OCI-LY3 (cell line): ENCODE measurements at regions not wholly inside any gene's neighbourhood (a gene's known extent, or its start where the extent isn't known, plus 50 kb on each side); places are given as distances from the start of the nearest gene placed in this dataset.

Source experiments
- H2AFZ ChIP-seq: fragments of 200-600, 300-600 bp; shearing (Covaris generic); 2 replicates; pipeline ENCODE4 v1.6.0; 2014; ENCODE audit warnings: antibody characterized with exemption, low read depth, low read length
- H3K27ac ChIP-seq: fragments of 200-600, 300-600 bp; sonication (generic); 2 replicates; pipeline ENCODE4 v1.5.1; 2014; ENCODE audit warnings: mild to moderate bottlenecking, low read length, moderate library complexity, mixed read lengths
- H3K27me3 ChIP-seq: fragments of 200-600, 300-600 bp; sonication (generic); 2 replicates; pipeline ENCODE4 v1.6.1; 2014; ENCODE audit warnings: low read depth, low read length, mixed read lengths
- H3K36me3 ChIP-seq: fragments of 200-600, 300-600 bp; sonication (generic); replicated peaks from 2 replicates; pipeline ENCODE3; 2014; ENCODE audit warnings: low read depth, low read length, mixed read lengths
- H3K4me1 ChIP-seq: fragments of 300-600, 200-600 bp; sonication (generic); 2 replicates; pipeline ENCODE4 v1.6.1; 2014; ENCODE audit warnings: low read length, mixed read lengths
- H3K4me2 ChIP-seq: fragments of 200-600, 300-600 bp; sonication (generic); 2 replicates; pipeline ENCODE4 v1.6.1; 2014; ENCODE audit warnings: low read length, mixed read lengths
- H3K4me3 ChIP-seq: fragments of 300-600, 200-600 bp; sonication (generic); 2 replicates; pipeline ENCODE4 v1.5.1; 2014; ENCODE audit warnings: antibody characterized with exemption, mild to moderate bottlenecking, low read length, moderate library complexity
- H3K79me2 ChIP-seq: fragments of 300-600, 200-600 bp; shearing (Covaris generic); 2 replicates; pipeline ENCODE4 v1.6.1; 2014; ENCODE audit warnings: mild to moderate bottlenecking, low read length, mixed read lengths
- H3K9ac ChIP-seq: fragments of 300-600, 200-600 bp; shearing (Covaris generic); 2 replicates; pipeline ENCODE4 v1.6.0; 2014; ENCODE audit warnings: mild to moderate bottlenecking, low read length, moderate library complexity
- H3K9me3 ChIP-seq: fragments of 200-600, 300-600 bp; shearing (Covaris generic); 2 replicates; pipeline ENCODE4 v1.6.1; 2014; ENCODE audit warnings: low read length, mixed read lengths; ENCODE audit not compliant: insufficient read depth
- H4K20me1 ChIP-seq: fragments of 200-600, 300-600 bp; sonication (generic); 2 replicates; pipeline ENCODE4 v1.6.1; 2016; ENCODE audit warnings: low read length, mixed read lengths; ENCODE audit not compliant: insufficient read depth
- CTCF ChIP-seq: fragments of 200-600, 300-600 bp; sonication (generic); IDR thresholded peaks from 2 replicates; pipeline ENCODE4 v1.5.1; 2014; ENCODE audit warnings: antibody characterized with exemption, low read length, low read depth
- EZH2phosphoT487 ChIP-seq: fragments of 200-600 bp; shearing (Covaris generic); IDR thresholded peaks from 2 replicates; pipeline ENCODE4 v1.6.1; 2018; ENCODE audit warnings: antibody characterized with exemption, mixed run types, low read depth

DNA sequence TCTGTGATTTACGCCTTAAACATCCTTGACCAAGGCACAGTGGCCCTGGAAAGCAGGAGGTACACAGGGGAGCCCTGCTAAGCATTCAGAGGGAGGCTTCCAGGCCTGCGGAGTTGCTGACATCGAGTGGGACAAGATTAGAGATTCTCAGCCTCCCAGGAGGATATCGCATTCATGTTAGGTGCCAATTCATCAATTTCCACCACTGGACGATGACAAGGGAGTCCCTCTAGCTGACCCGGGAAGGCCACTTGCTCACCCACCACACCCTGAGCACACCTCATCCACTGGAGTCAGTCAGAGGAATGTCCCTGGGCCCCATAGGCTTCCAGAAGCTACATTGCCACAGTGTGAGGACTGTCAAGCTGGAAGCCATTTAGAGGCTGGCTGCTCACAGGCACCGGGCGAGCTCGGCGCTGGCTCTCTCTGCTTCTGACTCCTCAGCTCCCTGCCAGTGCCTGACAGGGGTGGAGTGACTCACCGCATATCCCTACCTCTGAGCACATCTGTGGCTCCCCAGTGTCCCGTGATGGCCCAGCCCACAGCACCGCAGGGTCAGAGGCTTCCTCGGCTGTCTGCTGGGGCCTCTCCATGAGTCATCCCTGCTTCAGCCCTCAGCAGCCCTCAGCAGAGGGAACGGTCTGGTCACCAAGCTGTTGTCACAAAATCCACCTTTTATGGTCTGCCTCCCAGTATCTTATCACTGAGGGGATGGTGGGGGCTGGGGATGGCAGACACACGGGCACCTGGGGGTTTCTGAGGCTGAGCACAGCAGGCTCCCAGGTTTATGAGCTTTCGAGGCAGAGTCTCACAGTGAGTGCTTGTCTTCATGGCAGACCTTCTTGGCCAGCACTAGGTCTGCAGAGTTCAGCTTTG is 117.5 kb downstream of the ZNF608 start:
- Histone ChIP-seq H3K4me1 (peaks cover 21% of the 10 kb centered on the region), H3K4me2 (no peak overlapping the region), H3K27me3 (no peaks in the 10 kb centered on the region), H3K36me3 (no peaks in the 10 kb centered on the region), H3K4me3 (no peak overlapping the region), H3K9ac (no peak overlapping the region), H3K79me2 (no peaks in the 10 kb centered on the region), H2AFZ (no peak overlapping the region), H3K9me3 (no peaks in the 10 kb centered on the region), H3K27ac (no peak overlapping the region), H4K20me1 (no peaks in the 10 kb centered on the region)
- TF ChIP-seq CTCF (no peak), EZH2phosphoT487 (no peak)

GRCh38 chr5:124627815-124628595 is 118.4 kb downstream of the ZNF608 start:
- Histone ChIP-seq H3K4me2 (no peak overlapping the region), H3K4me1 (peaks cover 19% of the 10 kb centered on the region), H3K27ac (no peak overlapping the region), H3K36me3 (no peaks in the 10 kb centered on the region), H3K27me3 (no peaks in the 10 kb centered on the region), H3K79me2 (no peaks in the 10 kb centered on the region), H4K20me1 (no peaks in the 10 kb centered on the region), H3K4me3 (no peak overlapping the region), H3K9ac (no peak overlapping the region), H2AFZ (no peak overlapping the region), H3K9me3 (no peaks in the 10 kb centered on the region)
- TF ChIP-seq CTCF (no peak), EZH2phosphoT487 (no peak)

DNA sequence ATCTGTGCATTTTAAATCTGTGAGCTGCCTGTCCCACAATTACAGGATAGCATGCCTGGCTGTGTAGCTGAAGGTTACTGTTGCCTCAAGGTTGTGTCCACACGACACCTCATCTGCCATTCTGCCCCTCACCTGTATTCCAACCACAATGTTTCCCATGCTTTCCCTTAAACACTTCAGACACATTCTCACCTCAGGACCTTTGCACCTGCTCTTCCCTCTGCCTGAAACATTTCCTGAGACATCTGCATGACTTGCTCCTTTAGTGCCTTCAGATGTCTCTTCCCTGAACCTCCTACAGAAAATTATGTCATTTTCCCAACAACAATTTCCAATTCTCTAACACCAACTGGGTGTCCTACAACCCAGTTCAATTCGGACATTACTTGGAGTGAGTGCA is 120.4 kb downstream of the ZNF608 start:
- Histone ChIP-seq H3K4me2 (no peak overlapping the region), H3K9me3 (no peaks in the 10 kb centered on the region), H3K27me3 (no peaks in the 10 kb centered on the region), H3K36me3 (no peaks in the 10 kb centered on the region), H2AFZ (no peak overlapping the region), H3K27ac (no peak overlapping the region), H3K9ac (no peak overlapping the region), H3K4me3 (no peak overlapping the region), H3K79me2 (no peaks in the 10 kb centered on the region), H4K20me1 (no peaks in the 10 kb centered on the region), H3K4me1 (peaks cover 6% of the 10 kb centered on the region)
- TF ChIP-seq EZH2phosphoT487 (no peak), CTCF (no peak)

GRCh38 chr5:124623265-124623664 is 123.2 kb downstream of the ZNF608 start:
- H3K27ac ChIP-seq: no peak overlapping the region
- peaks cover 6% of the 10 kb centered on the region; the same call in 1 of the 2 replicates for H3K4me1 ChIP-seq
- no peaks in the 10 kb centered on the region for H3K9me3 ChIP-seq
- H3K36me3 ChIP-seq: no peaks in the 10 kb centered on the region
- H4K20me1 ChIP-seq: no peaks in the 10 kb centered on the region
- TF ChIP-seq EZH2phosphoT487 (no peak), CTCF (no peak)
- no peak overlapping the region for H3K4me2 ChIP-seq
- no peaks in the 10 kb centered on the region for H3K79me2 ChIP-seq
- no peak overlapping the region for H3K9ac ChIP-seq
- H3K27me3 ChIP-seq: no peaks in the 10 kb centered on the region
- no peak overlapping the region for H3K4me3 ChIP-seq
- no peak overlapping the region for H2AFZ ChIP-seq
